HEK293 (cell line): ENCODE measurements at regions not wholly inside any gene's neighbourhood (a gene's known extent, or its start where the extent isn't known, plus 50 kb on each side); places are given as distances from the start of the nearest gene placed in this dataset.
"Not testable (repeated sequence)": the region's sequence is repeated elsewhere in the genome, so short reads cannot be mapped to it uniquely, and the experiment has no call there.

ENCODE experiments used
- CTCF ChIA-PET: fragments of 350-600 bp; formaldehyde crosslinking; extraction: SDS; loops from one replicate; lab custom pipeline; 2021; ENCODE audit warnings: antibody characterized with exemption; lab: Yijun Ruan, JAX
- POLR2A ChIA-PET: fragments of 300-600 bp; formaldehyde crosslinking; extraction: SDS; loops from one replicate; lab custom pipeline; 2020; ENCODE audit warnings: antibody characterized with exemption, inconsistent platforms; lab: Yijun Ruan, JAX
- H3K27ac ChIP-seq: fragments of 200-500 bp; sonication (Bioruptor generic); 2 replicates; pipeline ENCODE4 v1.5.1; 2014; ENCODE audit warnings: low read depth, low read length, control low read depth, inconsistent platforms; ENCODE audit errors: extremely low read depth
- H3K36me3 ChIP-seq, 2 experiments: fragments of 200-500 bp in 1 of 2; sonication (Bioruptor generic) in 1 of 2; 1 replicate in 1 of 2; 2 replicates in 1 of 2; pipeline ENCODE4 v1.5.1; 2014 to 2017; ENCODE audit warnings: inconsistent platforms in 2 of 2, low read length in 2 of 2; ENCODE audit not compliant: control insufficient read depth in 2 of 2, insufficient read depth in 1 of 2
- H3K4me1 ChIP-seq: fragments of 200-500 bp; sonication (Bioruptor generic); 2 replicates; pipeline ENCODE4 v1.5.1; 2014; ENCODE audit warnings: mild to moderate bottlenecking, low read length, inconsistent platforms; ENCODE audit not compliant: control insufficient read depth, insufficient read depth
- H3K4me3 ChIP-seq: 2 replicates; pipeline ENCODE4 v1.5.1; 2011; ENCODE audit warnings: low read depth, mild to moderate bottlenecking, control low read depth, low read length, moderate library complexity
- H3K9me3 ChIP-seq: fragments of 200-500 bp; sonication (Bioruptor generic); 2 replicates; pipeline ENCODE4 v1.5.1; 2014; ENCODE audit warnings: low read depth, low read length, inconsistent platforms; ENCODE audit not compliant: control insufficient read depth, insufficient read depth
- HOXC10 ChIP-seq: sonication (generic); formaldehyde crosslinking; IDR thresholded peaks from 2 replicates; pipeline ENCODE4 v1.8.1; 2023; ENCODE audit warnings: mild to moderate bottlenecking, missing genetic modification reagents
- KLF8 ChIP-seq: fragments of 450-650 bp; formaldehyde crosslinking; IDR thresholded peaks from 2 replicates; pipeline ENCODE4 v1.5.1; 2016; ENCODE audit warnings: missing biosample characterization, missing genetic modification characterization
- MYNN ChIP-seq: fragments of 450-650 bp; formaldehyde crosslinking; IDR thresholded peaks from 2 replicates; pipeline ENCODE4 v1.5.1; 2016; ENCODE audit warnings: missing biosample characterization, missing genetic modification characterization, borderline replicate concordance
- SALL2 ChIP-seq: fragments of 450-650 bp; formaldehyde crosslinking; IDR thresholded peaks from 2 replicates; pipeline ENCODE4 v1.5.0; 2017; ENCODE audit warnings: missing biosample characterization, mild to moderate bottlenecking, missing genetic modification characterization, borderline replicate concordance
- SCRT1 ChIP-seq: fragments of 450-650 bp; formaldehyde crosslinking; IDR thresholded peaks from 2 replicates; pipeline ENCODE4 v1.5.1; 2016; ENCODE audit warnings: missing biosample characterization, missing genetic modification characterization, borderline replicate concordance
- SCRT2 ChIP-seq: fragments of 450-650 bp; formaldehyde crosslinking; IDR thresholded peaks from 2 replicates; pipeline ENCODE4 v1.5.1; 2016; ENCODE audit warnings: missing biosample characterization, missing genetic modification characterization
- ZFP69B ChIP-seq: fragments of 450-650 bp; formaldehyde crosslinking; IDR thresholded peaks from 2 replicates; pipeline ENCODE4 v1.5.1; 2016; ENCODE audit warnings: missing biosample characterization, missing genetic modification characterization
- ZNF10 ChIP-seq: fragments of 450-650 bp; formaldehyde crosslinking; IDR thresholded peaks from 2 replicates; pipeline ENCODE4 v1.5.1; 2017; ENCODE audit warnings: missing biosample characterization, missing genetic modification characterization
- ZNF114 ChIP-seq: fragments of 450-650 bp; formaldehyde crosslinking; IDR thresholded peaks from 2 replicates; pipeline ENCODE4 v1.5.0; 2017; ENCODE audit warnings: missing biosample characterization, missing genetic modification characterization
- ZNF140 ChIP-seq: fragments of 450-650 bp; formaldehyde crosslinking; IDR thresholded peaks from 2 replicates; pipeline ENCODE4 v1.5.1; 2016; ENCODE audit warnings: missing biosample characterization, missing genetic modification characterization
- ZNF221 ChIP-seq: fragments of 450-650 bp; formaldehyde crosslinking; IDR thresholded peaks from 2 replicates; pipeline ENCODE4 v1.5.1; 2017; ENCODE audit warnings: missing biosample characterization, missing genetic modification characterization, borderline replicate concordance
- ZNF354C ChIP-seq: fragments of 450-650 bp; formaldehyde crosslinking; IDR thresholded peaks from 2 replicates; pipeline ENCODE4 v1.5.1; 2016; ENCODE audit warnings: missing biosample characterization, missing genetic modification characterization, low read depth, borderline replicate concordance
- ZNF394 ChIP-seq: fragments of 450-650 bp; formaldehyde crosslinking; IDR thresholded peaks from 2 replicates; pipeline ENCODE4 v1.5.1; 2016; ENCODE audit warnings: missing biosample characterization, missing genetic modification characterization, mild to moderate bottlenecking, moderate library complexity, borderline replicate concordance
- ZNF501 ChIP-seq: fragments of 450-650 bp; formaldehyde crosslinking; IDR thresholded peaks from 2 replicates; pipeline ENCODE4 v1.5.1; 2016; ENCODE audit warnings: missing biosample characterization, missing genetic modification characterization
- ZNF514 ChIP-seq: fragments of 450-650 bp; formaldehyde crosslinking; IDR thresholded peaks from 2 replicates; pipeline ENCODE4 v1.5.1; 2016; ENCODE audit warnings: missing biosample characterization, missing genetic modification characterization
- ZNF555 ChIP-seq: fragments of 450-650 bp; formaldehyde crosslinking; conservative IDR thresholded peaks from 2 replicates; pipeline ENCODE4 v1.5.1; 2017; ENCODE audit warnings: missing biosample characterization, mild to moderate bottlenecking, missing genetic modification characterization, inconsistent platforms
- ZNF558 ChIP-seq: fragments of 450-650 bp; formaldehyde crosslinking; IDR thresholded peaks from 2 replicates; pipeline ENCODE4 v1.5.1; 2016; ENCODE audit warnings: missing biosample characterization, missing genetic modification characterization
- ZNF571 ChIP-seq: fragments of 450-650 bp; formaldehyde crosslinking; IDR thresholded peaks from 2 replicates; pipeline ENCODE4 v1.5.0; 2017; ENCODE audit warnings: missing biosample characterization, missing genetic modification characterization
- ZNF654 ChIP-seq: fragments of 450-650 bp; formaldehyde crosslinking; IDR thresholded peaks from 2 replicates; pipeline ENCODE4 v1.5.1; 2016; ENCODE audit warnings: low read depth, missing biosample characterization, missing genetic modification characterization
- ZNF664 ChIP-seq: fragments of 450-650 bp; formaldehyde crosslinking; IDR thresholded peaks from 2 replicates; pipeline ENCODE4 v1.5.1; 2016; ENCODE audit warnings: missing biosample characterization, missing genetic modification characterization
- ZSCAN23 ChIP-seq: fragments of 450-650 bp; formaldehyde crosslinking; IDR thresholded peaks from 2 replicates; pipeline ENCODE4 v1.5.1; 2016; ENCODE audit warnings: missing biosample characterization, missing genetic modification characterization
- TF ChIP-seq, protein P1 (sequence below): fragments of 450-650 bp; formaldehyde crosslinking; IDR thresholded peaks from 2 replicates; pipeline ENCODE4 v1.5.1; 2017; ENCODE audit warnings: missing biosample characterization, mild to moderate bottlenecking, missing genetic modification characterization, moderate library complexity
- TF ChIP-seq, protein P2 (sequence below): fragments of 450-650 bp; formaldehyde crosslinking; IDR thresholded peaks from 2 replicates; pipeline ENCODE4 v1.5.1; 2016; ENCODE audit warnings: missing biosample characterization, missing genetic modification characterization
- TF ChIP-seq, protein P3 (sequence below): fragments of 450-650 bp; formaldehyde crosslinking; IDR thresholded peaks from 2 replicates; pipeline ENCODE4 v1.5.1; 2016; ENCODE audit warnings: missing biosample characterization, missing genetic modification characterization

DNA sequence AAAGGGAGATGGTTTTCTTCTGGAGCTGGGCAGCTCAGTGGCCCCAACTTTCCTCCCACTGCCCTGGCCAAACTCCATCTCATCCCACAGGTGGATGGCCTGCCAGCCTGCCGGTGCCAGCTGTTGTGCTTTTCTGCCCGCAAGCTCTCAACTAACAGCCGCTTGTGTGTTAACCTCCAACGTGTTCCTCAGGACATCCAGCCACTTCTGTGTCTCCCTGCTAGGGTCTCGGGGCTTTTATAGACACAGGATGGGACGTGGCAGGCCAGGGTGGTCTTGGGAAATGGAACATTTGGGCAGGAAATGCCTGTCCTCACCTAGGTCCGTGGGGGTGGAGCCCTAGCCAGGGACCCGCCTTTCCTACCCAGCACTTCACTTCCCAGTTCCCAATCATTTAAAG, 171.1 kb upstream of the RGS17 start:
- POLR2A ChIA-PET = no interaction called here
- no peaks in the 10 kb centered on the region for H3K4me1 ChIP-seq
- H3K4me3 ChIP-seq = no peak overlapping the region
- CTCF ChIA-PET = interaction anchor here (0.7 to 1.0 kb wide), 2 partner anchors 10 to 36 kb away, joined by 3 to 4 read pairs; no protein-coding TSS in a partner anchor
- no peak overlapping the region for H3K27ac ChIP-seq
- H3K36me3 ChIP-seq = no peaks in the 10 kb centered on the region
- no peak for TF ChIP-seq ZNF501 (tag by site-specific recombination)
- TF ChIP-seq ZNF558 (tag by site-specific recombination) = no peak
- no peaks in the 10 kb centered on the region for H3K9me3 ChIP-seq

DNA sequence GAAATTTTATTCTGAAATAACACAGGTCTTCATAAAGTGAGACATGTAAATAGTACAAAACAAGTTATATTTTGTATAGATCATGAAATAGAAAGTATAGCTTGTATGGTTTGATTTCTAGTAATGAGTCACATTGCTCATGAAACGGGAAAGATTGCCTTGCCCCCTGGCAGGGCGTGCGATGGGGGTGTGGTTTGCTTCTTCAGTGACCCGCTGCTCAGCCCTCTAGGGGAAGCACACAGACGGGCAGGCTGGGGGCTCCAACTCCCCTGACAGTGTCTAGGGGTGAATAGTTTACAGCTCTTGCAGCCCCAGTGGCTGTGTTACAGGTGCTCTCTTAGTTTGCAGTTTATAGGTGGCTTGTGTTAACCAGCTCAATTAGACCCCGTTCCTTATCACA, 170.5 kb upstream of the RGS17 start:
- ChIA-PET CTCF (interaction anchor here (0.7 kb wide), 1 partner anchor 36 kb away, joined by 3 read pairs; no protein-coding TSS in a partner anchor), POLR2A (no interaction called here)
- no peak overlapping the region for H3K4me3 ChIP-seq
- TF ChIP-seq ZFP69B (tag by site-specific recombination) = no peak
- no peak for TF ChIP-seq ZSCAN23 (tag by site-specific recombination)
- no peak for TF ChIP-seq SCRT2
- TF ChIP-seq, protein P1, sequence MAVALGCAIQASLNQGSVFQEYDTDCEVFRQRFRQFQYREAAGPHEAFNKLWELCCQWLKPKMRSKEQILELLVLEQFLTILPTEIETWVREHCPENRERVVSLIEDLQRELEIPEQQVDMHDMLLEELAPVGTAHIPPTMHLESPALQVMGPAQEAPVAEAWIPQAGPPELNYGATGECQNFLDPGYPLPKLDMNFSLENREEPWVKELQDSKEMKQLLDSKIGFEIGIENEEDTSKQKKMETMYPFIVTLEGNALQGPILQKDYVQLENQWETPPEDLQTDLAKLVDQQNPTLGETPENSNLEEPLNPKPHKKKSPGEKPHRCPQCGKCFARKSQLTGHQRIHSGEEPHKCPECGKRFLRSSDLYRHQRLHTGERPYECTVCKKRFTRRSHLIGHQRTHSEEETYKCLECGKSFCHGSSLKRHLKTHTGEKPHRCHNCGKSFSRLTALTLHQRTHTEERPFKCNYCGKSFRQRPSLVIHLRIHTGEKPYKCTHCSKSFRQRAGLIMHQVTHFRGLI (tag by site-specific recombination) = no peak
- no peak for TF ChIP-seq ZNF654 (tag by site-specific recombination)
- no peak for TF ChIP-seq ZNF514 (tag by site-specific recombination)
- TF ChIP-seq ZNF664 (tag by site-specific recombination) = no peak
- TF ChIP-seq ZNF354C = no peak
- TF ChIP-seq ZNF10 (tag by site-specific recombination) = no peak
- TF ChIP-seq KLF8 (tag by site-specific recombination) = no peak
- TF ChIP-seq HOXC10 (CRISPR knock-in tag) = no peak
- TF ChIP-seq ZNF221 (tag by site-specific recombination) = no peak
- TF ChIP-seq SALL2 (tag by site-specific recombination) = no peak
- TF ChIP-seq, protein P2, sequence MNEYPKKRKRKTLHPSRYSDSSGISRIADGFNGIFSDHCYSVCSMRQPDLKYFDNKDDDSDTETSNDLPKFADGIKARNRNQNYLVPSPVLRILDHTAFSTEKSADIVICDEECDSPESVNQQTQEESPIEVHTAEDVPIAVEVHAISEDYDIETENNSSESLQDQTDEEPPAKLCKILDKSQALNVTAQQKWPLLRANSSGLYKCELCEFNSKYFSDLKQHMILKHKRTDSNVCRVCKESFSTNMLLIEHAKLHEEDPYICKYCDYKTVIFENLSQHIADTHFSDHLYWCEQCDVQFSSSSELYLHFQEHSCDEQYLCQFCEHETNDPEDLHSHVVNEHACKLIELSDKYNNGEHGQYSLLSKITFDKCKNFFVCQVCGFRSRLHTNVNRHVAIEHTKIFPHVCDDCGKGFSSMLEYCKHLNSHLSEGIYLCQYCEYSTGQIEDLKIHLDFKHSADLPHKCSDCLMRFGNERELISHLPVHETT (tag by site-specific recombination) = no peak
- no peaks in the 10 kb centered on the region for H3K36me3 ChIP-seq
- no peak overlapping the region for H3K27ac ChIP-seq
- H3K4me1 ChIP-seq = no peaks in the 10 kb centered on the region
- H3K9me3 ChIP-seq = no peaks in the 10 kb centered on the region

DNA sequence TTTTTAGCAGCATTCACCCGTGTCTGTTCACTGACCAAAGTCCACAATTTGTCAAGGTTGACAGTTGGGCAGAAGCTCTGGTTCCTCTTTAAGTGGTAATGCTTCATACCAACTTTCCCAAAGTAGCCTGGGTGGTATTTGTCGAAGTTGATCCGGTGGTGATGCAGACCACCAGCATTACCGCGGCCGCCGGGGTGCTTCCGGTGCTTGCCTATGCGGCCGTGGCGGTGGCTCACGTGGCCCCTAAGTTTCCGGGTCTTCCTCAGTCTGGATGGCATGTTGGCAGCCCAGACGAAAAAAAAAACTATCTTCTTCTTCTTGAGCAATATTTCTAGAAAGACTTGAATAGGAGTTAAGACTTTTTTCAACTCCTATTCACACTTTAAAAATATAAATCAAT, 151.4 kb upstream of the RGS17 start:
- H3K36me3 ChIP-seq, CTCF ChIA-PET, H3K4me1 ChIP-seq, H3K4me3 ChIP-seq, H3K9me3 ChIP-seq, POLR2A ChIA-PET, H3K27ac ChIP-seq: not testable (repeated sequence)

DNA sequence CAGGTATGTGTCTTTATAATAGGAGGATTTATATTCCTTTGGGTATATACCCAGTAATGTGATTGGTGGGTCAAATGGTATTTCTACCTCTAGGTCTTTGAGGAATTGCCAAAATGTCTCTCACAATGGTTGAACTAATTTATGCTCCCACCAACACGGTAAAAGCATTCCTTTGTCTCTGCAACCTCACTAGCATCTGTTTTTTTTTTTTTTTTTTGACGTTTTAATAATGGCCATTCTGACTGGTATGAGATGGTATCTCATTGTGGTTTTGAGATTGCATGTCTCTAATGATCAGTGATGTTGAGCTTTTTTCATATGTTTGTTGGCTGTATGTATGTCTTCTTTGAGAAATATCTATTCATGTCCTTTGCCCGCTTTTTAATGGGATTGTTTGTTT, 144.9 kb upstream of the RGS17 start:
- Histone ChIP-seq H3K9me3 (no peaks in the 10 kb centered on the region), H3K36me3 (no peaks in the 10 kb centered on the region), H3K4me3 (no peak overlapping the region), H3K4me1 (no peaks in the 10 kb centered on the region), H3K27ac (no peak overlapping the region)
- ChIA-PET POLR2A (no interaction called here), CTCF (interaction anchor here (0.7 kb wide), 1 partner anchor 12 kb away, joined by 3 read pairs; no protein-coding TSS in a partner anchor)
- TF ChIP-seq ZNF140 (tag by site-specific recombination) (no peak), MYNN (no peak), ZNF394 (no peak), ZNF114 (tag by site-specific recombination) (no peak), ZNF571 (tag by site-specific recombination) (no peak), SCRT1 (tag by site-specific recombination) (no peak), ZNF555 (no peak)
- TF ChIP-seq, protein P3, sequence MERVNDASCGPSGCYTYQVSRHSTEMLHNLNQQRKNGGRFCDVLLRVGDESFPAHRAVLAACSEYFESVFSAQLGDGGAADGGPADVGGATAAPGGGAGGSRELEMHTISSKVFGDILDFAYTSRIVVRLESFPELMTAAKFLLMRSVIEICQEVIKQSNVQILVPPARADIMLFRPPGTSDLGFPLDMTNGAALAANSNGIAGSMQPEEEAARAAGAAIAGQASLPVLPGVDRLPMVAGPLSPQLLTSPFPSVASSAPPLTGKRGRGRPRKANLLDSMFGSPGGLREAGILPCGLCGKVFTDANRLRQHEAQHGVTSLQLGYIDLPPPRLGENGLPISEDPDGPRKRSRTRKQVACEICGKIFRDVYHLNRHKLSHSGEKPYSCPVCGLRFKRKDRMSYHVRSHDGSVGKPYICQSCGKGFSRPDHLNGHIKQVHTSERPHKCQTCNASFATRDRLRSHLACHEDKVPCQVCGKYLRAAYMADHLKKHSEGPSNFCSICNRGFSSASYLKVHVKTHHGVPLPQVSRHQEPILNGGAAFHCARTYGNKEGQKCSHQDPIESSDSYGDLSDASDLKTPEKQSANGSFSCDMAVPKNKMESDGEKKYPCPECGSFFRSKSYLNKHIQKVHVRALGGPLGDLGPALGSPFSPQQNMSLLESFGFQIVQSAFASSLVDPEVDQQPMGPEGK (tag by site-specific recombination) = no peak
- TF ChIP-seq, protein P1 (tag by site-specific recombination) = no peak
